Mesendoderm (in vitro differentiated cells): ENCODE measurements at regions not wholly inside any gene's neighbourhood (a gene's known extent, or its start where the extent isn't known, plus 50 kb on each side); places are given as distances from the start of the nearest gene placed in this dataset.
"Not testable (repeated sequence)": the region's sequence is repeated elsewhere in the genome, so short reads cannot be mapped to it uniquely, and the experiment has no call there.

Source experiments
- DNase-seq: peaks from one replicate; pipeline ENCODE4 v3.0.0; 2013
- H2AK5ac ChIP-seq: 2 replicates; pipeline ENCODE4 v1.6.1; 2013; ENCODE audit warnings: low read length, inconsistent platforms
- H2BK120ac ChIP-seq: 2 replicates; pipeline ENCODE4 v1.6.1; 2013; ENCODE audit warnings: low read depth, mild to moderate bottlenecking, low read length, moderate library complexity, mixed read lengths
- H2BK15ac ChIP-seq: replicated peaks from 2 replicates; pipeline ENCODE4 v1.6.1; 2013; ENCODE audit warnings: low read depth, mild to moderate bottlenecking, moderate library complexity
- H2BK5ac ChIP-seq: 2 replicates; pipeline ENCODE4 v1.6.1; 2013; ENCODE audit warnings: low read length, inconsistent platforms
- H3K18ac ChIP-seq: 2 replicates; pipeline ENCODE4 v1.6.1; 2013; ENCODE audit warnings: mild to moderate bottlenecking, low read length, mixed read lengths
- H3K23ac ChIP-seq: one replicate; pipeline ENCODE4 v1.6.1; 2013; ENCODE audit warnings: low read length
- H3K27ac ChIP-seq: 2 replicates; pipeline ENCODE4 v1.5.1; 2013; ENCODE audit warnings: low read depth, mild to moderate bottlenecking, inconsistent platforms, low read length, moderate library complexity
- H3K27me3 ChIP-seq: 2 replicates; pipeline ENCODE4 v1.6.1; 2013; ENCODE audit warnings: low read length, control low read depth, mild to moderate bottlenecking, inconsistent platforms; ENCODE audit not compliant: insufficient read depth, poor library complexity
- H3K36me3 ChIP-seq: 2 replicates; pipeline ENCODE4 v1.6.1; 2013; ENCODE audit warnings: low read length, inconsistent platforms; ENCODE audit not compliant: control insufficient read depth, insufficient read depth
- H3K4ac ChIP-seq: one replicate; pipeline ENCODE4 v1.6.1; 2013; ENCODE audit warnings: low read depth, mild to moderate bottlenecking, low read length, moderate library complexity
- H3K4me1 ChIP-seq: 2 replicates; pipeline ENCODE4 v1.6.1; 2013; ENCODE audit warnings: low read depth, low read length, inconsistent platforms; ENCODE audit not compliant: control insufficient read depth
- H3K4me2 ChIP-seq: 2 replicates; pipeline ENCODE4 v1.6.1; 2013; ENCODE audit warnings: low read length
- H3K4me3 ChIP-seq: 2 replicates; pipeline ENCODE4 v1.5.1; 2013; ENCODE audit warnings: mild to moderate bottlenecking, low read length
- H3K56ac ChIP-seq: one replicate; pipeline ENCODE4 v1.6.1; 2013; ENCODE audit warnings: low read length
- H3K79me1 ChIP-seq: 2 replicates; pipeline ENCODE4 v1.6.1; 2013; ENCODE audit warnings: low read length, inconsistent platforms
- H3K79me2 ChIP-seq: 2 replicates; pipeline ENCODE4 v1.6.1; 2013; ENCODE audit warnings: mild to moderate bottlenecking, low read length; ENCODE audit not compliant: control insufficient read depth, insufficient read depth
- H3K9ac ChIP-seq: 2 replicates; pipeline ENCODE4 v1.6.1; 2013; ENCODE audit warnings: low read length, inconsistent platforms
- H4K5ac ChIP-seq: one replicate; pipeline ENCODE4 v1.6.1; 2013; ENCODE audit warnings: low read length
- H4K8ac ChIP-seq: one replicate; pipeline ENCODE4 v1.6.1; 2013; ENCODE audit warnings: low read depth, mild to moderate bottlenecking, control low read depth, low read length, moderate library complexity
- WGBS: extraction: QIAGEN DNeasy Blood & Tissue Kit; methylation state at CpG from one replicate; pipeline ENCODE4 v1.1.7; 2013; ENCODE audit warnings: low lambda C conversion rate, missing lambda C conversion rate; ENCODE audit not compliant: insufficient coverage; ENCODE audit errors: extremely low coverage; 5-methylcytosine and 5-hydroxymethylcytosine counted together

- H2BK120ac ChIP-seq, H3K4me1 ChIP-seq, H3K27ac ChIP-seq, H3K4me3 ChIP-seq, H2AK5ac ChIP-seq, H4K8ac ChIP-seq, H3K79me1 ChIP-seq, H3K18ac ChIP-seq, H3K9ac ChIP-seq, DNase-seq, H3K27me3 ChIP-seq, H3K23ac ChIP-seq, H3K79me2 ChIP-seq, H3K36me3 ChIP-seq, H4K5ac ChIP-seq, H3K56ac ChIP-seq, H3K4ac ChIP-seq, H2BK15ac ChIP-seq, H3K4me2 ChIP-seq, H2BK5ac ChIP-seq: not testable (repeated sequence)
- WGBS, result no CpG with 5 or more reads among the region's 5 CpGs
Observed at GRCh38 chr10:57032301-57032700, 671.2 kb upstream of the ZWINT start.

- no CpG with 5 or more reads among the region's 4 CpGs for WGBS
- Histone ChIP-seq H3K23ac (no peak overlapping the region), H3K4me2 (no peak overlapping the region), H2BK5ac (no peak overlapping the region), H3K56ac (no peak overlapping the region), H3K79me1 (no peaks in the 10 kb centered on the region), H3K27me3 (no peaks in the 10 kb centered on the region), H2AK5ac (no peak overlapping the region), H3K36me3 (no peaks in the 10 kb centered on the region), H3K4me3 (no peak overlapping the region), H3K9ac (no peak overlapping the region), H2BK15ac (no peak overlapping the region), H3K4me1 (no peaks in the 10 kb centered on the region), H2BK120ac (no peak overlapping the region), H3K27ac (no peak overlapping the region), H3K79me2 (no peaks in the 10 kb centered on the region), H3K4ac (no peak overlapping the region), H3K18ac (no peak overlapping the region), H4K5ac (no peak overlapping the region), H4K8ac (no peak overlapping the region)
- no peak for DNase-seq
Observed at GRCh38 chr10:57031346-57031745, 670.3 kb upstream of the ZWINT start.

- no peak overlapping the region for H4K5ac ChIP-seq
- WGBS, result no CpG with 5 or more reads among the region's 1 CpG
Observed at GRCh38 chr10:57026307-57026706, 665.2 kb upstream of the ZWINT start.

GRCh38 chr10:57023626-57024025 lies 662.6 kb upstream of the ZWINT start:
- Histone ChIP-seq H3K4me1 (peaks cover 3% of the 10 kb centered on the region), H3K9ac (no peak overlapping the region)

More at GRCh38 chr10:57026307-57026706, 665.2 kb upstream of the ZWINT start:
- no peak overlapping the region for H2BK15ac ChIP-seq
- H3K23ac ChIP-seq, result no peak overlapping the region
- no peak overlapping the region for H2BK120ac ChIP-seq
- no peak overlapping the region for H4K8ac ChIP-seq
- H3K4me2 ChIP-seq, result no peak overlapping the region
- no peaks in the 10 kb centered on the region for H3K79me2 ChIP-seq
- H3K36me3 ChIP-seq, result no peaks in the 10 kb centered on the region
- no peaks in the 10 kb centered on the region for H3K79me1 ChIP-seq
- H3K27ac ChIP-seq, result no peak overlapping the region
- no peak overlapping the region for H3K9ac ChIP-seq
- no peak overlapping the region for H2AK5ac ChIP-seq
- no peak overlapping the region for H3K18ac ChIP-seq
- DNase-seq, result no peak
- no peak overlapping the region for H2BK5ac ChIP-seq
- H3K4me3 ChIP-seq, result no peak overlapping the region
- H3K27me3 ChIP-seq, result no peaks in the 10 kb centered on the region
- no peak overlapping the region for H3K4ac ChIP-seq
- H3K4me1 ChIP-seq, result no peaks in the 10 kb centered on the region
- H3K56ac ChIP-seq, result no peak overlapping the region

GRCh38 chr10:57018452-57018851 lies 657.4 kb upstream of the ZWINT start:
- H2AK5ac ChIP-seq, result no peak overlapping the region
- no peaks in the 10 kb centered on the region for H3K79me2 ChIP-seq
- H3K79me1 ChIP-seq, result no peaks in the 10 kb centered on the region
- DNase-seq, result peak; percentile 81
- H2BK5ac ChIP-seq, result no peak overlapping the region
- WGBS, result no CpG with 5 or more reads among the region's 1 CpG
- H4K8ac ChIP-seq, result no peak overlapping the region
- H3K9ac ChIP-seq, result no peak overlapping the region
- H3K4me2 ChIP-seq, result no peak overlapping the region
- H3K4me1 ChIP-seq, result peaks cover 3% of the 10 kb centered on the region
- H3K36me3 ChIP-seq, result no peaks in the 10 kb centered on the region
- H3K27me3 ChIP-seq, result no peaks in the 10 kb centered on the region
- H3K56ac ChIP-seq, result no peak overlapping the region
- no peak overlapping the region for H3K23ac ChIP-seq
- H3K4me3 ChIP-seq, result no peak overlapping the region
- H3K27ac ChIP-seq, result no peak overlapping the region
- no peak overlapping the region for H2BK15ac ChIP-seq
- H4K5ac ChIP-seq, result no peak overlapping the region
- no peak overlapping the region for H3K18ac ChIP-seq
- H2BK120ac ChIP-seq, result no peak overlapping the region
- H3K4ac ChIP-seq, result no peak overlapping the region

More at GRCh38 chr10:57023626-57024025, 662.6 kb upstream of the ZWINT start:
- Histone ChIP-seq H3K18ac (no peak overlapping the region), H3K27me3 (no peaks in the 10 kb centered on the region), H3K4me3 (no peak overlapping the region), H3K79me1 (no peaks in the 10 kb centered on the region), H3K56ac (no peak overlapping the region), H3K4me2 (no peak overlapping the region), H3K79me2 (no peaks in the 10 kb centered on the region), H3K23ac (no peak overlapping the region), H2AK5ac (no peak overlapping the region), H3K27ac (no peak overlapping the region), H2BK5ac (no peak overlapping the region), H3K4ac (no peak overlapping the region), H2BK15ac (no peak overlapping the region), H4K8ac (no peak overlapping the region), H3K36me3 (no peaks in the 10 kb centered on the region), H2BK120ac (no peak overlapping the region), H4K5ac (no peak overlapping the region)
- no CpG with 5 or more reads among the region's 1 CpG for WGBS
- DNase-seq, result no peak

- H2AK5ac ChIP-seq, result no peak overlapping the region
- no peak overlapping the region for H3K4me3 ChIP-seq
- H3K36me3 ChIP-seq, result no peaks in the 10 kb centered on the region
- H3K4me1 ChIP-seq, result peaks cover 3% of the 10 kb centered on the region
- no peak overlapping the region for H3K27ac ChIP-seq
- no peaks in the 10 kb centered on the region for H3K79me2 ChIP-seq
- no peak overlapping the region for H2BK15ac ChIP-seq
- H3K9ac ChIP-seq, result no peak overlapping the region
- no peak overlapping the region for H3K23ac ChIP-seq
- H4K5ac ChIP-seq, result no peak overlapping the region
- no peak overlapping the region for H2BK120ac ChIP-seq
- no peak for DNase-seq
- H3K56ac ChIP-seq, result no peak overlapping the region
- H2BK5ac ChIP-seq, result no peak overlapping the region
- no CpG with 5 or more reads among the region's 7 CpGs for WGBS
- H3K4me2 ChIP-seq, result no peak overlapping the region
- H3K18ac ChIP-seq, result no peak overlapping the region
- H3K4ac ChIP-seq, result no peak overlapping the region
- H3K79me1 ChIP-seq, result no peaks in the 10 kb centered on the region
- H4K8ac ChIP-seq, result no peak overlapping the region
- H3K27me3 ChIP-seq, result no peaks in the 10 kb centered on the region
Observed at GRCh38 chr10:57017356-57018037, 656.4 kb upstream of the ZWINT start.
